CD4-positive, alpha-beta T cell treated with Interleukin-15 for 1 hour (primary cell): ENCODE measurements at regions not wholly inside any gene's neighbourhood (a gene's known extent, or its start where the extent isn't known, plus 50 kb on each side); places are given as distances from the start of the nearest gene placed in this dataset.
A peak's percentile ranks its signal among the peaks of the same experiment; 100 is the strongest.

Experiments
- DNase-seq: peaks from one replicate; pipeline ENCODE4 v3.0.0-alpha.2; 2020

- DNase-seq = no peak
Observed at GRCh38 chr4:123339507-123340380, 56.9 kb upstream of the SPRY1 start.

- DNase-seq = peak; percentile 16
Observed at GRCh38 chr4:123340381-123340701, 56.3 kb upstream of the SPRY1 start.

- no peak for DNase-seq
Observed at GRCh38 chr4:123342498-123342897, 54.1 kb upstream of the SPRY1 start.

GRCh38 chr4:123343400-123344041, 53.1 kb upstream of the SPRY1 start:
- no peak for DNase-seq

- DNase-seq = no peak
Observed at GRCh38 chr4:123345137-123345934, 51.3 kb upstream of the SPRY1 start.

- DNase-seq = no peak
Observed at GRCh38 chr4:123345935-123346300, 50.7 kb upstream of the SPRY1 start.

GRCh38 chr4:123346330-123346940, 50.2 kb upstream of the SPRY1 start:
- DNase-seq = no peak
